ENCODE measurements at regions not wholly inside any gene's neighbourhood (a gene's known extent, or its start where the extent isn't known, plus 50 kb on each side); places are given as distances from the start of the nearest gene placed in this dataset.
"Not testable (repeated sequence)": the region's sequence is repeated elsewhere in the genome, so short reads cannot be mapped to it uniquely, and the experiment has no call there.

DNA sequence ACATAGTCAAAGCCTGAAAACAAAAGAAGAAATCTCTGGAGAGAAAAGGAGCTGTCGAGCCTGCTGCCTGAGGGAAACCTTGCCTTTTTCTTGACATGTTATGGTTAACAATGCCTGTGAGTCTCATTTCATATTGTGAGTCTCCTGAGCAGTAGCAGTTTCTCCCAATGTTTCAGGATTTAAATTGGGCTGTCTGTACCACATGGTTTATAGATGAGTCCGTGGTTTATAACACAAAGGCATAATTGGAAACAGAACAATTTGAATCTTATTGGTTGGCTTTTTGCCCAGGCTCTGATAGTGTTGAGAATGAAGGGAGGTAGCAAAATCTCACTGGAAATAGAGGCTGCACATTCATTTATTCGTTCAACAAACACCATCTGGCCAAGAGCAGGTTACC, 540.9 kb downstream of the RAB38 start:
- intact Hi-C loops (cut with DNase I; ENCODE audit: low total_unique reads), result no loop called here
- H3K4me3 ChIP-seq (ENCODE audit: low read depth, poor library complexity, severe bottlenecking), result no peak overlapping the region
- no peak for DNase-seq (ENCODE audit: low spot score in 2 of 2)
- TF ChIP-seq POLR2A (IDR thresholded peaks at IDR 0.05), result no peak
- TF ChIP-seq, protein P1, sequence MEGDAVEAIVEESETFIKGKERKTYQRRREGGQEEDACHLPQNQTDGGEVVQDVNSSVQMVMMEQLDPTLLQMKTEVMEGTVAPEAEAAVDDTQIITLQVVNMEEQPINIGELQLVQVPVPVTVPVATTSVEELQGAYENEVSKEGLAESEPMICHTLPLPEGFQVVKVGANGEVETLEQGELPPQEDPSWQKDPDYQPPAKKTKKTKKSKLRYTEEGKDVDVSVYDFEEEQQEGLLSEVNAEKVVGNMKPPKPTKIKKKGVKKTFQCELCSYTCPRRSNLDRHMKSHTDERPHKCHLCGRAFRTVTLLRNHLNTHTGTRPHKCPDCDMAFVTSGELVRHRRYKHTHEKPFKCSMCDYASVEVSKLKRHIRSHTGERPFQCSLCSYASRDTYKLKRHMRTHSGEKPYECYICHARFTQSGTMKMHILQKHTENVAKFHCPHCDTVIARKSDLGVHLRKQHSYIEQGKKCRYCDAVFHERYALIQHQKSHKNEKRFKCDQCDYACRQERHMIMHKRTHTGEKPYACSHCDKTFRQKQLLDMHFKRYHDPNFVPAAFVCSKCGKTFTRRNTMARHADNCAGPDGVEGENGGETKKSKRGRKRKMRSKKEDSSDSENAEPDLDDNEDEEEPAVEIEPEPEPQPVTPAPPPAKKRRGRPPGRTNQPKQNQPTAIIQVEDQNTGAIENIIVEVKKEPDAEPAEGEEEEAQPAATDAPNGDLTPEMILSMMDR (IDR thresholded peaks at IDR 0.05), result no peak
- WGBS, 2 donors, result 31 to 35% methylated on average over 3 of the region's 3 CpGs

DNA sequence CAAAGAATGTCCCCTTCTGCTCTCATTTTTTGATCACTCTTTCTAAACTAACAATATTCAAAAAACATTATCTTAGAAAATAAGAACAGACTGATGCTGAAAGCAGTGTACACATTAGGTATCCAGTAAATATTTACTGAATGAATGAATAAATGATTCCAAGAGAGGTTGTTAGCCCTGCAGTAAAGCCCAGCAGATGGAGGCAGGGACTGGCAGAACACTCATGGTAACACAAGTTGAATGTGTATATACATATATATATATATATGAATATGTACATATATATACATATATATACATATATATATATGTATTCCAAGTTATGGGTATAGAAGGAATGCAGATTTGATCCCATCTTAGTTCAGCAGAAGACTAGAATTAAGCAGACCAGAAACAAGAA, 546.3 kb downstream of the RAB38 start:
- intact Hi-C loops (cut with DNase I; ENCODE audit: low total_unique reads), result no loop called here
- no peak for DNase-seq (ENCODE audit: low spot score in 2 of 2)
- no peak overlapping the region for H3K4me3 ChIP-seq (ENCODE audit: low read depth, poor library complexity, severe bottlenecking)
- TF ChIP-seq, protein P1 (IDR thresholded peaks at IDR 0.05), result no peak
- no peak for TF ChIP-seq POLR2A (IDR thresholded peaks at IDR 0.05)

DNA sequence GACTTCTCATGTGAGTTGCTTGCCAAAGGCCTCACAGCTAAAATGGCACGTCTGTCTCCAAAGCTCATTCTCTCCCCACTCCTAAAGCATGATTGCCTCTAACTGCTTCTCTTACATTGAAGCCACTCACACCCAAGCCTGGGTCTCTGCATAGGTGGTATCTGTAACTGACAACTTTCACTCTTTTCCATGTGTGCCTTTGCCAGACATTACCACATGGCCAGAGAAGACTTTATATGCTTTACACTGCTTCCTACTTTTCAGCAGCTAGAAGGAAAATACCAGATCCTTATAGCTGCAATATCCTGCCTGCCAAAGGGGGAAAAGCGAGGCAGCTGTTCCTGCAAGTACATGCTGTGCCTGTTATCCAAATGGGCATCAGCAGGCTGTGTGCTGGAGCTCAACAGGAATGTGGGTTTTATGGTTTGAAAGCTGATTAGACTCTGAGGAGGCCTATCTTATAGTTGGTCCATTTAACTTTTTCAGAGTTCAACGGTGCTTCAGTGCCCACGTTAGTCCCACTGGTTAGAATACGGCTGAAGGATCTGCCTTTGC, 547.1 kb downstream of the RAB38 start:
- TF ChIP-seq POLR2A (IDR thresholded peaks at IDR 0.05), result no peak
- TF ChIP-seq, protein P1 (IDR thresholded peaks at IDR 0.05), result no peak
- no peak overlapping the region for H3K4me3 ChIP-seq (ENCODE audit: low read depth, poor library complexity, severe bottlenecking)
- DNase-seq (ENCODE audit: low spot score in 2 of 2), result no peak
- intact Hi-C loops (cut with DNase I; ENCODE audit: low total_unique reads), result no loop called here
- WGBS, 2 donors, result 47% methylated on average over 5 of the region's 5 CpGs

DNA sequence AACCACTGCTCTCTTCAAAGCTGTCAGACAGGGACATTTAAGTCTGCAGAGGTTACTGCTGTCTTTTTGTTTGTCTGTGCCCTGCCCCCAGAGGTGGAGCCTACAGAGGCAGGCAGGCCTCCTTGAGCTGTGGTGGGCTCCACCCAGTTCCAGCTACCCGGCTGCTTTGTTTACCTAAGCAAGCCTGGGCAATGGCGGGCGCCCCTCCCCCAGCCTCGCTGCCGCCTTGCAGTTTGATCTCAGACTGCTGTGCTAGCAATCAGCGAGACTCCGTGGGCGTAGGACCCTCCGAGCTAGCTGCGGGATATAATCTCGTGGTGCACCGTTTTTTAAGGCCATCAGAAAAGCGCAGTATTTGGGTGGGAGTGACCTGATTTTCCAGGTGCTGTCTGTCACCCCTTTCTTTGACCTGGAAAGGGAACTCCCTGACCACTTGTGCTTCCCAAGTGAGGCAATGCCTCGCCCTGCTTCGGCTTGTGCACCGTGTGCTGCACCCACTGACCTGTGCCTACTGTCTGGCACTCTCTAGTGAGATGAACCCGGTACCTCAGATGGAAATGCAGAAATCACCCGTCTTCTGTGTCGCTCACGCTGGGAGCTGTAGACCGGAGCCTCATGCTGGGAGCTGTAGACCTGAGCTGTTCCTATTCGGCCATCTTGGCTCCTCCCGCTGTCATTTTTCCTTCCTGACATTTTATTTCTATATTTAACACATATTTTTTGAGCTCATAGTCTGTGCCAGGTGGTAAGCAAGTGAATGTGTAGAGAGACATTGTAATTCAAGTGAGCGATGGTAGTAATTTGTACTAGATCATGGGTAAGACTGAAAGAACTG, 551.5 kb downstream of the RAB38 start:
- DNase-seq (ENCODE audit: low spot score in 2 of 2); H3K4me3 ChIP-seq (ENCODE audit: low read depth, poor library complexity, severe bottlenecking); intact Hi-C loops (cut with DNase I; ENCODE audit: low total_unique reads): not testable (repeated sequence)
- WGBS, 2 donors, result 63 to 89% methylated on average over 15 to 24 of the region's 24 CpGs

DNA sequence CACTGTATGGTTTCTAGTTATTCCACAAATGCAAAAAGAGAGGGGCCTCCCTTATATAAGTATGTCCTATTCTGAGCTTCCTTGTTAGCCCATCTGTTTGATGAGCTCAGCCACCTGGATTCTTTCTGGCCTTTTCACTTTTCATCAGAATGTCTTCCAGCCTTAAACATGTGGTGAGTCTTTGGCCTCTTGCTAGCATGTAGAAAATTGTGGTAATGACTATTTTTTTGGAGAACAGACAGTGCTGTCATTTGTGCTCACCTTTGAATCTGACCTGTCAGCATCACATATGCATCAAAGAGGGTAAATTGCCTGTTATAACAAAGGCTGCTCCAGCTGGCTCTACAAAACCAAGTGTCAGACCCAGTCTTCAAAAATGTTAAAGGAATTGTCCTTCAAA, 558.7 kb downstream of the RAB38 start:
- intact Hi-C loops (cut with DNase I; ENCODE audit: low total_unique reads), result no loop called here
- no peak for TF ChIP-seq POLR2A (IDR thresholded peaks at IDR 0.05)
- TF ChIP-seq, protein P1 (IDR thresholded peaks at IDR 0.05), result no peak
- DNase-seq (ENCODE audit: low spot score in 2 of 2), result no peak
- no peak overlapping the region for H3K4me3 ChIP-seq (ENCODE audit: low read depth, poor library complexity, severe bottlenecking)

DNA sequence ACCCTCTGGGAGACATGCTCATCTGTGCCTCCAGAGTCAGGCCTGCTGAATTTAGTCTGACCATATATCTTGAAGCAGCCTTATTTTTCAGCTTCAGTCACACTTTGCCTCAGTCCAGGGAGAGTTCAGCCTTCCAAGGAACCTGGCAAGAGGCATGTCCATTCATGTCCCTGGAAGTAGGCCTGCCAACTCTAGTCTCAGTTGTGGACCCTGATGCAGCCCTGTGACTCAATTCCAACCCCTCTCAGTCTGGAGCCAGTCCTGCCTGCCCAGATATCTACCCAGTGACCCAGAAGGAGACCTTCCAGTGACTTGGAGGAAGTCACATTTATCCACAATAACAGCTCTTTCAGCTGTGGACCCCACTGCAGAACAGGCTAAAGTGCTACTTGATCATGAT, 566.6 kb downstream of the TMEM135 start:
- DNase-seq (ENCODE audit: low spot score in 2 of 2), result no peak
- TF ChIP-seq, protein P1 (IDR thresholded peaks at IDR 0.05), result no peak
- no peak for TF ChIP-seq POLR2A (IDR thresholded peaks at IDR 0.05)
- intact Hi-C loops (cut with DNase I; ENCODE audit: low total_unique reads), result no loop called here

More for the DNA sequence above, 566.6 kb downstream of the TMEM135 start:
- no peak overlapping the region for H3K4me3 ChIP-seq (ENCODE audit: low read depth, poor library complexity, severe bottlenecking)

All from lower leg skin (tissue), 4 donors.